HG03457 (cell line): ENCODE measurements at regions not wholly inside any gene's neighbourhood (a gene's known extent, or its start where the extent isn't known, plus 50 kb on each side); places are given as distances from the start of the nearest gene placed in this dataset.
"Not testable (repeated sequence)": the region's sequence is repeated elsewhere in the genome, so short reads cannot be mapped to it uniquely, and the experiment has no call there.

ENCODE experiments used
- ATAC-seq: cut with Tn5 transposase; IDR thresholded peaks from one replicate; pipeline ENCODE4 v1.9.1; 2021; ENCODE audit warnings: moderate number of reproducible peaks; ENCODE audit not compliant: unreplicated experiment

DNA sequence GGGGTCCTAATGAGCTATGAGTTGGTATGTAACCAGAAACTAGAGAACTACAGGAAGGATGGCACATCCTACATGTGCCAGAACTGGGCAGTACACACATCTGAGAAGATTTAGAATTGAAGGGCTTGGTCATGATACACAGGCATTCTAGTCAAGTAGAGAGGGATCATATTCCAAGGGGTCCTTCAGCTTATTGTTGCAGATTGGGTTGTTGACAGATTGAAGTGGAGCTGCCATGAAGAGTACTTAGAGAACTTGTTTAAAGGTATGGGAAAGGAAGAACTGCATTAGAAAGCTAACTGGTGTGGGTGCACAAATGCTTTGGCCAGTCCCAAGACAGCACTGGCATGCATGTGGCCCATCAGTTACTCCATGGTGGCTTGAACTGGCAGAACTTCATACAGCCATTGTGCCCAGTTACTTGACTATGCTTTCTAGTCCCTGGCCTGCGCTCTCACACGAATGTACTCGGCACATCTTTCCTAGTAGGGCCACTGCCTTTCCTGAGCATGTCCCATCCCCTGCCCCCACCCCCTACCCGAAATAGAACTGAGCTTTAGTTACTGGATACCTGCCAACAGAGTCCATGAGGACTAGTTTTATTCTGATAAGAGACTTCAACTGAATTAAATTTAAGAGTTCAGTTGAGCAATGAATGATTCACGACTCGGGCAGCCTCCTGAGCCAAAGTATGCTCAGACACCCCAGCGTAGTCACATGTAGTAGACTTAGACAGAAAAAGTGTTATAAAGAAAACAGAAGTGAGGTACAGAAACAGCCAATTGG lies 64.0 kb downstream of the CCNG2 start:
- ATAC-seq = no peak

DNA sequence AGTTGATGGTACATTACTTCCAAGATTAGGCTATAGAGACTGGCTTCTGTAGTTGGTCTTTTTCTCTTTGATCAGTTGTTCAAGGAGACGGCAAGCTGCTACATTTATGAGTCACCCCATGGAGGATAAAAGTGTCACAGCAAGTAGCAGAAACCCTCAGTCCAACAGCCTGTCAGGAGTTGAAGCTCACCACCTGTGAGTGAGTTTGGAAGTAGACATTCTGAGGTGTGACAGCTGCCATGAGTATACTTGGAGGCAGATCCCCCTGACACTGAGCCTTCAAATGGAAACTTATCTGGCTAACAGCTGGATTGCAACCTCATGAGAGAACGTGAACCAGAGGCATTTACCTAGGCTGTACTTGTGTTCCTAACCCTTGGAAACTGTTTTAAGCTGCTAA lies 68.0 kb downstream of the CCNG2 start:
- no peak for ATAC-seq

DNA sequence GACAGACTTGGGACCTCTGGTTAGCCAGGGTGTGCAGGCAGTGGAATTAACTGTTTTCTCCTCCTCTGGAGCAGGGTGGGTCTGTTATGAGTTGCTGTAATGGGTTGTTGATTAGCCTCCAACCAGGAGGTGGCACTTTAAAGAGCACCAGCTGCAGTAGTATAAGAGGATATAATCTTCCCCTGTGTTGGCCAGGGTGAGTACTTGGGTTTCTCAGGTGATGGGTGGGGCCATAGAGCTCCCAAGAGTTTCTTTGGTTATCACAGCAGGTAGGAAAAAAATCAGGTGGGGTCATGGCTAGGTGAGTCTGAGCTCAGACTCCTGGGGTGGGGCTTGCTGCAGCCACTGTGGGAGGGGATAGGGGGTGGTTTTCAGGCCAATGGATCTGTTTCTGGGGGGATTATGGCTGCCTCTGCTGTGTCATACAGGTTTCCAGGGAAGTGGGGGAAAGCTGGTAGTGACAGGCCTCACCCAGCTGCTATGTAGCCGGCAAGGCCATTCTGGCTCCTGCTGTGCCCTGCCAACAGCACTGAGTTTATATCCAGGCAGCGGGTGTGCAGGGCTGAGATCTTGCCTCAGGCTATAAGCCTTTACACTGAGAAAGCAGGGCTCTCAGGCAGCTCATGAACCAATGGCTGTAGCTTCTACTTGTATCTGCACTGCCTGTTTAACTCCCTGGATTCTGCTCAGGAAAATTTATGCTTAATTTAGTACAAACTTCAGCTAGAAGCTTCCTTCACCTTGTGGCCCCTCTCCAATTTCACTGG lies 70.1 kb downstream of the CCNG2 start:
- no peak for ATAC-seq

DNA sequence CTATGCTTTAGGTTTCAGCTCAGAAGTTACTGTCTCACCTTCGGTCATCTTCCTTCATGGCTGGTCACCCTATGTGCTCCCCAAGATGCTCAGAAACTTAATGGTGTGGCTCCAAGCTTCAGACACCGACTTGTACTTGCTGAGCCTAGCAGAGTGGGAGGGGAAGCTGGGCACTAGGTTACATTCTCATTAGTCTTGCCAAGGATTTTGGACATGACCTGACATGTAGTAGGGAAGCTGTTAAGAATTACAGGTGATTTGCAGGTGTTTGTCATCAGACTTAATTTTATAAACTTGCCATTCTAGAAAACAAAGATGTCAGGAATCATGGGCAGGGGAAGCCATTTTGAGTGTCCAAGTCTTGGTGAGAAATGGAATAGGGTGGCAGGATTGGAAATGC lies 72.4 kb downstream of the CCNG2 start:
- no peak for ATAC-seq

DNA sequence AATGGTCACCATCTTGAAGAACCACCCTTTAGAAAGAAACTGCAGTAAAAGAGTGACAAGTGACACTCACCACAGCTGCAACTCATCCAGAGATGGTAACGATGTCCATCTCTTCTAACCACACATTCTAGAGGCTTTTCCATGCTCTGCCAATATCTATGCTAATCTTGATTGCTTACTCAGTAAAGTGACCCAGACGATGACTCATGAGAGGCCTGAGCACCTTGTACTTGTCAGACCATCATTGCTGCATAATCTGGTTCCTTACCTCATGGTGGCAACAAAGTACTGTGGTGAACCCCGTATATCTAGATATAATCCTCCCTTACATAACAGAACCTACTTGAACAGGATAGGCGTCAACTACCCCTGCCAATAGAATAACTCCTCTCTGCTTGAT lies 75.6 kb downstream of the CCNG2 start:
- ATAC-seq = no peak

DNA sequence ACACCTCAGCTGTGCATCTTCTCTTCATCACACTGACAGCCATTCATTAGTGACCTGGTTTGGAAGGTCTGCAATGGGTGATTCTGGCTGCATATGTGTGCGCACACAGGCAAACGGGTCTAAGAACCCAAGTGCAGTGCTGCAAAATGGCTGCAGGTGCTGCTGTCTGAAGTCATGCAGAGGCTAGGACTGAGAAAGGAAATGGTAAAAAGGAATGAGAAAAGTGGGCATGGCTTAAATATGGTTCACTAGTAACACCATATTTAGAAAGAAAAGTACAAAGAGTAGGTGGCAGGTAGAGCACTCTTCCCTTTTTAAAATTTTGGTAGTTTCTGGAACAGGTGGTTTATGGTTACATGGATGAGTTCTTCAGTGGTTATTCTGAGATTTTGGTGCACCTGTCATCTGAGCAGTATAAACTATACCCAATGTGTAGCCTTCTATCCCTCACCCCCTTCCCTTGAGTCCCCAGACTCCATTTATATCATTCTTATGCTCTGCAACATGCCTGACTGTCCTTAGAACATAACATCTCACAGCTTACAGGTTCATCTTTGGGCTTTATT lies 78.4 kb downstream of the CCNG2 start:
- no peak for ATAC-seq

DNA sequence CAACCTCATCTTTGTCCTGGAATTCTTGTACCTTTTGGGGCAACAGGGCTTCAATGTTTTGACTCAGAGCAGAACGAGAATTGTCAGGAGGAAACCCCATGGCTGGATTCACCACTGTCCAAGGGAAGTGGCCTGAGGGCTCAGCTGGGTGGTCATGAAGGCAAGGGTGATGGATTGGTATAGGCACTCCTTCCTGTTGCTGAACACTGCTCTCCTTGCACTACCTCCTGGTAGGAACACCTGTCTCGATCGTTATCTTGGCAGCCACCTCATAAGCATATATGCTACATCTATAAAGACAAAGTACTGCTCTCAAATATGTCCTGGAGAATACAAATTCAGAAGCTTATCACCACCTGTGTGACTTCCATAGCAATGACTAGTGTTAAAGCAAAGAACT lies 79.8 kb downstream of the CCNG2 start:
- no peak for ATAC-seq

DNA sequence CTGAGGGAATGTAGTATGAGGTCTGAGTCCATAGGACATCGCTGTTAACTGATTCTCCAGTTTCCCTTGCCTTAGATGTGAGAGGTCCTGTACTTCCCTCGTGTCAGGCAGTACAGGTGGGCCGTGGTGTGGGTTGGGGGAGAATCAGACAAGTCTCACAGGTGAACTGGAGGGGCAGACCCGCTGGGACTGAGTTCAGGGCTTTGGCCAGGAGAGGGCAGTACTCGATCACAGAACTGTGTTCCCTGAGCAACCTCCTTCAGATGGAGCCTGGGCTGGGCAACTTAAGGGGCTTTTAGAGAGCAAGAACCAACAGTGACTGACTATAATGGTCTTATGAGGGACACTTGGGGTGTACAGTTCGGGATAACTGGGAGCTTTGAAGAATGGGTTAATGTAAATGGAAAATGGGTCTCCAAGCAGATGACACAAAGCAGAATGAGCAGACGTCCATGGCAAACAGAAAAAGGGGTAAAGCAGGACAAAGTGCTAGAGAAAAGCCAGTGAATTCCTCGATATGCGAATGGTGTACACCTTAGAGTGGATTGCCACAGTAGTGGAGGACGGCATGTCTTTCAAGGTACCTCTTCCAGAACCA lies 83.6 kb downstream of the CCNG2 start:
- no peak for ATAC-seq

DNA sequence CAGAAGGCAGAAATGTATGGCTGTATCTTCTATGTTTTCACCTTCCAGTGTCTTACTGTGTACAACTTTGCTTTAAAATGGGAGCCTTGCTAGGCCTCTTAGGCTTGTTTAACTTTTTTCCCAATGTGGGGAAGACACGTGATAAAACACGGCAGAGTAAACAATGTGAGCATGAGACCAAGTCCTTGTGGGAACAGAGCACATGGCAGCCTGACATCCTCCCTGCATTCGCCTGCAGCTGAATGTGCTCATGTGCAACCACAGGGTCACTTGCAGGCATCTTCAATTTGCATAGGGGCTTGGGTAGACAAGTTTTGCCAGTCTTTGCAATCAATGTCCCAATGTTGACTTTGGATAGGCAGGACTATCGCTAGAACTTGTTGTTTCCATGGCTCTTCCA lies 91.8 kb downstream of the CCNG2 start:
- no peak for ATAC-seq

DNA sequence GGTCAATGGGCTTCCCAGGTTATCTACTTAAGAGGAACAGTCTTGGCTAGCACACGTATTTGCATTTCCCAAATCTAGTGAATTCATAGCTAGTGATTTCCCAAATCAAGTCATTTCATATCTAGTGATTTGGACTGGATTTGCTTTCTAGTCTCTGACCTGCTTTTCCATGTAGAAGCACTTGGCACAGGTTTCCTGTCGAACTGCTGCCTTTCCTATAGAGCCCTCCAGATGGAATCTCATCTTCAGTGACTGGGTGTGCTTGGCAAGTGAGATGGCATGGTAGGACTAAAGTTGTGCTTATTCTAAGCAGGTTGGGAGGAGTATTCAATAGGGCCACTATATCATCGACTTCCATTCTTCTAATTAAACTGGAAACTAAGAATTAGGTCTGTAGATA lies 94.7 kb downstream of the CCNG2 start:
- no peak for ATAC-seq

DNA sequence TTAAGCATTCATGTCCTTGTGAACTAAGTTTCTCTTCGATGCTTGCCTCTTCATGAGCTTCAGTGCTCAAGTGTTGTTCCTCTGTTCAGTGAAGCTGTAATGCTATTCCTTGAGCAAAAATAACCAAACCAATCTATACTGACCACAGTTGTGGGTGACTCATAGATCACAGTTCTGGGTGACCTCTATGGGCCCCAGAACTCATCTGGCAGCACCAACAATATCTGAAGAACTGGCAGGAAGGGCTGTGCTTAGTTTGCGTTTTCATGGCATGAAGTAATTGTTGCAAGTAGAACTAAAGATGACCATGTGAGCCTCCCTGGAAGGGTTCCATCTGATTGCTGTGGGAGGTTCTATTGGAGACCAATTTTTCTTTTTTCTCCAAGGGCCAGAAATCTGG lies 106.2 kb downstream of the CCNG2 start:
- no peak for ATAC-seq

DNA sequence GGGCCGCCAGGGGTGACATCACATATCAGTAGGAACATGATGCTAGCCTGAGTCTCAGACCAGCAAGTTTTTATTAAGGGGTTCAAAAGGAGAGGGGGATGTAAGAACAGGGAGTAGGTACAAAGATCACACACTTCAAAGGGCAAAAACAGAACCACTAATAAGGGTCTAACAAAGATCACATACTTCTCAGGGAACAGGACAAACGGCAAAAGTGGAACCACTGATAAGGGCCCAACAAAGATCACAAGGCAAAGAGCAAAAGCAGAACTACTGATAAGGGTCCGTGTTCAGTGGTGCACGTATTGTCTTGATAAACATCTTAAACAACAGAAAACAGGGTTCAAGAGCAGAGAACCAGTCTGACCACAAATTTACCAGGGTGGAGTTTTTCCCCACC lies 107.0 kb downstream of the CCNG2 start:
- not testable (repeated sequence) for ATAC-seq

DNA sequence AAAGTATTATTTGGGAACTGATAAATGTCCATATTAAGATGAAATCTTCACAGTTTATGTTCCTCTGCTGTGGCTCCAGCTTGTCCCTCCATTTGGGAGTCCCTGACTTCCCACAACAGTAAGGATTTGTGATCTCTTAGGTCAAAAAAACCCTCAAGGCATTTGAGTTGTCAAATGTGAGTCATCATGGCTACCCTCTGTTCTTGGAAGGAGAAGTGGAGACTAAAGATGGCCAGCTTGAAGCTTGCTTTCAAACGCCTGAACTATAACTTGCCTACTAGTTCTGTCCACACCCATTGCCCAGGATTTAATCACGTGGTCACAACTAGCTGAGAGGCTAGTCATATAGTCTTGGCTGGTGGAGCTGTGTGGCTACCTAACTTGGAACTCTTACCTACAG lies 107.8 kb downstream of the CCNG2 start:
- no peak for ATAC-seq

DNA sequence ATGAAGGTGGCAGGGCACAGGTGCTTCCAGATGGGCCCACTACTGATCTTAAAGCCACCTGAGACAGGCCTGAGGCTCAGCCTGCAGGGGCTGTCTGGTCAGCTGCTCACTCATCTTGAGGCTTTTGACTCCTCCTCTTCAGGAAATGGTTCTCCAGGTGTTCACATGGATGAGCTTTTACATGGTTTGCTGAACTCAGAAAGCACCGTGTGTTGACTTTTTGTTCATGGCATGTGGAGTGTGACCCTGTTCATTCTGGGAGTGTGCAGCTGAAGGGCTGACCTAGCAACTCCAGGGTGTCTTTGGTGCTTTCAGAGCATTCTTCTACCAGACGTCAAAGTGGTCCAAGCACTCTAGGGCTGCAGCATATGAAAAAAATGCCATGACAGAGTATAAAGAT lies 111.1 kb downstream of the CCNG2 start:
- no peak for ATAC-seq

DNA sequence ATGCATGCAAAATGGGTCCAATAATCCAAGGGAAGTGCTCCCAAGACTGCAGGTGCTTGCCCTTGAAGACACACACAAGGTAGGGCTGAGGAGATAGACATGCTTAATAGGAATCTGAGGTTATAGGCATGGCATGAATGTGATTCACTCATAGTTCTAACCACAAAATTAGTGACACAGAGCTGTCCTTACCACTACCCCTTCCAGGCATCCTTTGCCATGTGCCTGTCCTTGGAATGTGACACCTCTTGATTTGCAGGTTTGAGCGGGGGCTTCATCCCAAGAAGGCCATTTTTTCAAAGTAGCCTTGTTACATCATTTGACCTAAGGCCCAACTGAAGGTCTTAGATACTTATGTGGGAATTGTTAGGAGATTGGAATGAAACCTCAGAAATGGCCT lies 112.5 kb downstream of the CCNG2 start:
- ATAC-seq = no peak

DNA sequence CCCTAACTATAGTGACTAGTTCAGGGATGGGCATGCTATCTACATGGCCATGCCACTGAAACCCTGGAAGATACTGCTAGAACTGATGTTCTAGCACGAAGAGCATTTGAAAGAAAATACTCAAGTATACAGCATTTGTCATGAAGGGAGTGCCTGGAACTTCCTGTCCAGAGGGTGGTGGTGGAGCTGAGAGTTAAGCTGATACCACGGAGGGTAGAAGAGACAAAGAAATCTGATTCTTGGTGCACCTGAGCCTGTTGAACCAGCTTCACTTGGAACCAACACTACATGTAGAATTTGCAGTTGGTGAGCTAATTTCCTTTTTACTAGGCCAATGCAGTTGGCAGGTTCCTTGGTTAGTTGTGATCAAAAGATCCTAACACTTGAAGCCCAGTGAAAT lies 116.4 kb downstream of the CCNG2 start:
- ATAC-seq = no peak

DNA sequence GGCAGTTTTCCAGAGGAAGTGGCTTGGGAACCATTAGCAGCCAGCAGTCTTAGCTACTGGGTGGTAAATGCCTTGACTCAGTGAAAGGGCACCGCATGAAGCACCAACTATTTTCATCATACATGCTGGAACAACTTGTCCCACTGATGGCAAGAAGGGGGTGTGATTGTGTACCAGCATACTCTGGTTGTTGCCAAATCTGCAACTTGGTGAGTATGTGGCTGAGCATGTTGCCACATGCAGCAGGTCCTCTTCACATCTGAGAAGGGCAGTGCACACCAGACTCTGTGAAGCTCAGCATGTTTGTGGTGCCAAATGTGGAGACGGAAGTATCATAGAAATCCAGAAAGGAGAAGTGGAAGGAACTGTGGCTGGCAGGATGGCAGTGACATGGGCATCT lies 122.1 kb downstream of the CCNG2 start:
- ATAC-seq = not testable (repeated sequence)

DNA sequence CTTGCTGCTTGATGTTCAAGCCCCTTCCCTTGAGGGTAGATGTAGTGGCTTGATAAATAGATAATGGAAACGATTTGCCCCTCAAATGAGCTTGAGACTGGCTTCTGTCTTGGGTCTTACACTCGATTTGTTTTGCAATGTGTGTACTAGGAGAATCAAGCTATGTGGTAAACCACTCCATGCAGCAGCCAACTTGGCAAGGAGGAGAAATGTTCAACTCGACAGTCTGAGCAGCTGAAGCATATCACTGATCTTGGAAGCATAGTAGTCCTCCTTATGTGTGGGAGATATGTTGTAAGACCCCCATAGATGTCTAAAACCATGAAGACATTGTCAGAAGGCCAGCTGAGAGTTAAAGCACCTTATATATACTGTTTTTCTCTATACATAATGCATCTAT lies 125.3 kb downstream of the CCNG2 start:
- ATAC-seq = no peak

DNA sequence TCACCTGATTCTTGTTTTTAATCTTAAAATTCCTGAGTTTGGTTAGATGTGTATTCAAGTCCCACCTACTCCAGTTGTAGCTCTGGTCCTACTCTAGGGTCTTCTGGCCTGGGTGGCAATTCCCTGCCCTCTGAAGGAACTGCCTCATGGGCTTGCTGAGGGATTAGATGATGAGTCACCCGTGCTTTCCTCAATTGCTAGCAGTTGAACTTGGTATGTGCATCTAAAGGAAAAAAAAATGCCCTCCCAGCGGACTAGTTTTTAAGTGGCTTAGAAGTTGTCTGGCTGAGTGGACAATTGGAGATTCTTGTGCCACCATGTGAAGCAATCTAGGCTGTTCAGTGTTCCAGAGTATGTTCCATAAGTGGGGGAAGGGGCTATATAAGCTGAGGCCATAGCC lies 127.0 kb downstream of the CCNG2 start:
- no peak for ATAC-seq

DNA sequence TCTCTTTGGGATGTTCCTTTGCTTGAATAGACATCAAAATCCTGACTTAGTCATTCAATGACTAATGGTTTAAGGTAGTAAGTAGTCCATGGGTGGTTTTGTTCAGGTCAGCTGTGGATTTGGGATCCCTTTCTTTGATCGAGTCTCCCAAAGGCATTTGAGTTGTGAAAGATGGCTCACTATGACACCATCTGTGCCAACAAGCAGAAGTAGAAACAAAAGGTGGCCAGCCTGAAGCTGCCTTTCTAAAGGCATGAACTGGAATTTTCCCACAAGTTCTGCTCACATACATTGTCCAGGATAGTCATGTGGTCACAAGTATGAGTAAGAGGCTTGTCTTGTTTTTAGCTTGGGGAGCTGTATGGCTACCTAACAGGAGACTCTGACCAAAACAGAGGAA lies 129.9 kb downstream of the CCNG2 start:
- no peak for ATAC-seq

DNA sequence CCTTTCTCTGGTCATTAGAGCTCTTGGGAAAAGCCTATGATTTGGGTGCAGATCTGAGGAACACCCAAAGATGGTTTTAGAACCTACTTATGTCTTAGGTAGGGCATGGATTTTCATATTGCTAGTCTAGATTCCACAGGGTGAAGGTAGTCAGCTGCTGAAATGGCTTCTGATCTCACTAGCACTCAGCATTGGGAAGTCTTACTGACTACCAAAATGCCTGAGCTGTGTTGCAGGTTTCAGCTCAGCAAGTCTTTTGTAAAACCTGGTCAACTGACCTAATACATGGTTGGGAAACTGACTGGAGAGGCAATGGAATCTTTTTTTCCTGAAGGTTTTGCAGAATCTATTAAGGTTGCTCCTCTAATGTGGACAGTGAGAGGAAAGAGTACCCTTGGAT lies 136.4 kb downstream of the CCNG2 start:
- no peak for ATAC-seq

DNA sequence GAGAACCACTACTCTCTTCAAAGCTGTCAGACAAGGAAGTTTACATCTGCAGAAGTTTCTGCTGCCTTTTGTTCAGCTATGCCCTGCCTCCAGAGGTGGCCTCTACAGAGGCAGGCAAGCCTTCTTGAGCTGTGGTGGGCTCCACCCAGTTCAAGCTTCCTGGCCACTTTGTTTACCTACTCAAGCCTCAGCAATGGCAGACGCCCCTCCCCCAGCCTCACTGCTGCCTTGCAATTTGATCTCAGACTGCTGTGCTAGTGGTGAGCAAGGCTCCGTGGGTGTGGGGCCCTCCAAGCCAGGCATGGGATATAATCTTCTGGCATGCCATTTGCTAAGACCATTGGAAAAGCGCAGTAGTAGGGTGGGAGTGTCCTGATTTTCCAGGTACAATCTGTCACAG lies 144.0 kb downstream of the CCNG2 start:
- not testable (repeated sequence) for ATAC-seq
